Stimulated activated CD4-positive, alpha-beta T cell treated with anti-CD3 and anti-CD28 coated beads, Interleukin-12 subunit alpha, Interleukin-12 subunit beta, amount 100 ng/mL, for 4 hours (primary cell): ENCODE measurements at regions not wholly inside any gene's neighbourhood (a gene's known extent, or its start where the extent isn't known, plus 50 kb on each side); places are given as distances from the start of the nearest gene placed in this dataset.

Experiments
- DNase-seq: peaks from one replicate; pipeline ENCODE4 v3.0.0-alpha.2; 2020

DNA sequence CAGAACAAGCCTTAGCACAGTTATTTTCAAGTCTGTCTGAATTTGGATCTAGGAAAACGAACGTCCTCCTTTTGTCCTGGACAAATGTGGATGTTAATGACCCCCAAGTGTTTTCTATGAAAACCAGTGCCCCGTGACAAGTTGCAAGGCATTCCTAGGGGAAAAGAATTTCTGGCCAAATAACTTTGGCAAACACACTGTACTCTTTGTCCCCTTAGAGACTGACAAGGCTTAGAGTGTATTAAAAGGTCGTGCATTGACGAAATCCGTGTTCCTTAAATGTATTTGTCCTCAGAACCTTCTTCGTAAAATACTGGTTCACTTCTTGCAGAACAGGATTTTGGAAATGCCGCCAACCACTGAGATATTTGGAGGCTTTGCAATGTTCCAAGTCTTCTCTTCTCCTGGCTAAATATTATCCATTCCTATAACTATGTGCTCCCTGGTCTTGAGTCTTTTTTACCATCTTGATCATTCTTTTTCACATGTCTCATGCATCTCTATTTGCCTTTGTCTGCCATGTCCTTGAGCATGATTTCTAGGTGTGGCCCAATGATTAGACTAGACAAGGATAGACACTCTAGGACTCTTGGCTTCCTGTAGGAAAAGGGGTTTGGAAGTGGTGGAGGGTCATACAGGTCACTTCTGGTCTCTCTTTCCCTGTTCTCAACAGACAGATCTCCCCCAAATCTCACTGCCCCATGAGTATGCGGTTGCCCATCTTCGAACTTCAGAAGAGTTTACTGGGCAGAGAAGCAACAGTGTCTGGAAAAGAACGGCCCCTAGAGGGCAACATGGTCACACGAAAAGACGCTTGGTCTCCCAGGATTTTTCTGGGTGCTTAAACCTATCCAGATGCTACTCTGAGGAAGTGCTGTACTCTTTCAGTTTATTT, 117.5 kb downstream of the EDEM1 start:
- DNase-seq: peak; percentile 16

DNA sequence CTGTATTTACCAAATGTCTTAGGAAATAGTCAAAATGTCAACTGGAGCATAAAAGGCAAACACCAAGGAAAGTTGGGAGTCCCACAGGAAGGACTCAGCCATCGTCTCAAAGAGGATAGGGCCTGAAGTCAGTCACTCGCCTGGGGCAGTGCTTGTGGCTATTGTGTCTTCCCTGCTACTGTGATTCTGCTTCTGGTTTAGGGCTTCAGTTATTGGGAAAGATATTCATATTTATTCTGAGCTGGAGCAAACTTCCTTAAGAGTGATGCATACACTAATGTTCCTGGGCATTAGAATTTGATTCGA, 118.1 kb downstream of the EDEM1 start:
- DNase-seq: no peak

DNA sequence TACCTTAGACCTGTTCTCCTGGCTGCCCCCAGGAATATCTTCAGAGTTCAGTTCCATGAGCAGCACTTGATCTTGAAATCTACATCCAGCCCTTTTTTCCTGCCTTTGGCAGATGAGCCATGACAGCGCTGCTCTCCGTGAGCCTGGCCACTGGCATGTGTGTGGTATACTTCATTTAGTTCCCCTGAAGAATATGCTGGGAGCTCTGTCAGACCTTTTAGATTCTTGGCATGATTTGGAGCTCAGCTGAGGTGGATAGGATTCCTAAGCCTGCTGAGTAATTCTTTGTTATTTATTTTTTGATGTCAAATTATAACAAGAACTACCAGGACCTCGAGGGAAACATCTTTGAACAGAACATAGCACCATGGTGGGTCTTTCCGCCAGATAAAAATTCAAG, 121.7 kb downstream of the EDEM1 start:
- no peak for DNase-seq

DNA sequence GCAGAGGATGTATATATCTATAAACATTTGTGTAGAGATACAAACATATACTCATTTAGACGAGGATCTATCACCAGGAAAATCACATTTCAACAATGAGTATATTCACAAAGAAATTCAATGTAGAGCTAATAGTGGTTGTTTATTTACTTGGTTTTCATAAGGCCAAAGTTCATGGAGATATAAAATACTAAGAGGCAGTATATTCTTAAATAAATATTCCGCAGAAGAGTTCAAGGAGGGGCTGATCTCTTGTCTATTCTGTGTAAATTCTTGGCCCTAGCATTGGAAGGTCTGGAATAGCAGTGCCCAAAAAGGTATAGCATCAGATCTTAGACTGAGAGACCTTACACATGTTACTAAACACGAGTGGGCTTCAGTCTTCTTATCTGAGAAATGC, 122.1 kb downstream of the EDEM1 start:
- DNase-seq: no peak

DNA sequence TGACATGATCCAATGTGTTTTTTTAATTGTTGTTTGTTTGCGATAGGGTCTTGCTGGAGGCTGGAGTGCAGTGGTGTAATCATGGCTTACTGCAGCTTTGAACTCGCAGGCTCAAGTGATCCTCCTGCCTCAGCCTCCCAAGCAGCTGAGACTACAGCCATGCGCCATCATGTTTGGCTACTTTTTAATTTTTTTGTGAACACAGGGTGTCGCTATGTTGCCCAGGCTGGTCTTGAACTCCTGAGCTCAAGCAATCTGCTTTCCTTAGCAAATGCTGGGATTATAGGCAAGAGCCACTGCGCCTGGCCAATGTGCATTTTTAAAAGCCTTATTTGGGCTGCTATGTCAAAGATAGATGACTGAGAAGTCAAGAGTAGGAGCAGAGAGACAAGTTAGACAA, 123.0 kb downstream of the EDEM1 start:
- no peak for DNase-seq

DNA sequence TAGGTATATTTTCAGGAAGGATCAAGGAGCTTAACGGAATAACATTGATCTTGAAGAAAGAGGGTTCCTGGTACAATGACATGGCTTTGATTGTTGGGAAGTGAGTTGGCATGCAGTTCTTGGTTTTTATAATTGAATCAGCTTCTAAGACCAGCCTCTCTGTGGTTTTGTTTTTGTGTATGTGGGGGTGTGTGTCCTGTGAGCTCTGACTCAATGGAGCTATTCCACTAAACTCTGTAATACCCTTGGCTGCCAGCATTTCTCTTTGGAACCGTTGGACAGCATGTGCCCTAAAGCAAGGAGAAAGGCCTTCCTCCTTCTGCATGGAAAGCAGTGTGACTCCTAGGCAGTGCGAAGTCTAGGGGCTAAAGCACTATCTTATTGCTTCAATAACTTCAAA, 124.8 kb downstream of the EDEM1 start:
- DNase-seq: no peak

DNA sequence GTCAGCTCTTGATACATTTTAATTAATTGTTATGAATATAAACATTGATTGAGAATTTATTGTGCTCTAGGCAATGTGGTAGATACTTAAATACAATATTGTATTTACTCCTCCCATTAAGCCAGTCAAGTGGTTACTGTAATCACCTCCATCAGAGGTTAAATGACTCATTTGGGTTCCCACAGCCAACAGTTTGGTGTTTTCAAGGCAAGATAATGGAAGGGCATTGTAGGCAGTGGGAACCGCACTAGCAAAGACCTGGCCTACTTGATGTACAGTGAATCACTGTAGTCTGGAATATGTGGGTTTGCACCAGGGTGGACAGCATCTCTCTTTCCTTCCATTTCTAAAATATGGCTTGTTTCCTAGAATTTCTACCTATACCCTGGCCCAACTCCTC, 127.4 kb downstream of the EDEM1 start:
- no peak for DNase-seq

DNA sequence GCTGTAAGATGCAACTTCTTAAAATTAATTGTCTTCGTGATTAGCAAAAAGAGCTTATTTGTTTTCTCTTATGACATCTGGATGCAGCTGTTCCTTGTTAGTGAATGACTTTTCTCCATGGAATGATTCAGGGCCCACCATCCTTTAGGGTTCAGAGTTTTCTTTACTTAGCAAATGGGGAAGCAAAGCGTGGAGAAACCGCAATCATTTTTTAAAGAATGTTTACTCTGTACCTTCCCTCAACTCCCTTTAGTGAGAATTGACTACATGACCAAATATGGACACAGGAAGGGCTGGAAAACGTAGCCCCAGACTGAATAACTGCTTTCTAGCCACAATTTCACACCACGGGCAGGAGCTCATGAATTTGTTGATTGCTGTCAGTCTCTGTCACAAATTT, 130.1 kb downstream of the EDEM1 start:
- no peak for DNase-seq

DNA sequence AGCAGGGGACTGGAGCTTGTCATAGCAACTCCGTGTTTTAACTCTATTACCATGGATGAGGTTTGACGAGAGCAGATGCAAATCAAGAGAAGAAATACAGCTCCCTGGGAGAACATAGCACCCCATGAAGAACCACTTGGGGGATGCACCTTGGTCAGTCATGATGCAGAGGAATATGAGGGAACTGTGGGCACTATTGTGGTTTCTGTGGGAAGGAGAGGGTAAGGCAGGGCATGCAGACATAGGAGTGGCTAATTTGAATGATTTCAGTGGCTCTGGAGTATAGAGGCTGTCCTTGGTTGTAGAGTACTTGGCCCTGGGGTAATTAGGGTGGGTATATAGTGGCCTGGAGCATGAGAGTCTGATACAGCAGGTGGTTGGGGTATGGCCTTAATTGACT, 131.9 kb downstream of the EDEM1 start:
- DNase-seq: no peak

DNA sequence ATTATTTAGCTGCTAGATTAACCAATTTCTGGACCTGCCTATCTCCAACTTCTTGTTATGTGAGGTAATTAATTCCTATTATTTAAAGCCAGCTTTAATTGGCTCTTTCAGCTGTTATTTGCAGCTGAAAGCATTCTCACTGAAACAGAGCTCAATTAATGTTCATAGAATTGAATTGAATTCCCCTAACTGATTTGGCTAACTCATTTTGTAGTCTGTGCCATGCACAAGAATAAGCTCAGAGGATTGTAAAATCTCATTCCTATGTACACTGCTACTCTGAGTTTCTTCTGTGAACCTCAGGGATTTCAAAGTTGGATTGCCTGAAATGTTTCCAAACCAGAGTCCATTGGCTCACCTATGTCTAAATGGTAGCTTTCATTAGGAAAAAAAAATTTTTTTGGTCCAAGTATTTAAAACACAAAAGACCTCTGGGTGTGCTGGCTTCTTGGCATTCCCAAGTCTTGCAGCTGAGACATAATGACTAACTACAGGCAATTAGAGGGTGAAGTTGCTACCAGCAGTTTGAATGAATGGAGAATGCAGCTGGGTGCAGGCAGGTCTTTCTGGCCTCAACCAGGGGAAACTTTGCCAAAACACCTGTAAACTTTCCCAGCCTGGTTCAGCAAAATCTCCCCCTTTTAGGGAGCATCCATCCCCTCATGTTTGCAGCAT, 134.3 kb downstream of the EDEM1 start:
- no peak for DNase-seq

DNA sequence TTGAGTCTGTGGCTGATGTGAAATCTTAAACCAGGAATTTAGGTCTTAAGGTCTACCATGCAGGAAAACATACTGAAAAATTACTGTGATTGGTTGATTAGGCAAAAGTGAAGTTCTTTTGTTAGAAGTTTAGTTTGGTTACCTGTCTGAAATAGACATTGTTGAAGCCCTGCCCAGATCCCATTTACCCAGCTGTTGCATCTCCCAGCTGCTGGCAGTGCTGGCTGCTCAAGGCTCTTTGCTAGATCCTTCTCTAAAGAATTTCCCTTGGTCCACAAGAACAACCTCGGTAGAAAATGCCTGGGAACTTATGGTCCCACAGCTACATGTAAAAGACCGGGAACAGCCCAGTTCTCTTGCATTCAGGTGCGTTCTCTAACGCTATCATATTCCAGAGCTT, 137.3 kb downstream of the EDEM1 start:
- DNase-seq: no peak

DNA sequence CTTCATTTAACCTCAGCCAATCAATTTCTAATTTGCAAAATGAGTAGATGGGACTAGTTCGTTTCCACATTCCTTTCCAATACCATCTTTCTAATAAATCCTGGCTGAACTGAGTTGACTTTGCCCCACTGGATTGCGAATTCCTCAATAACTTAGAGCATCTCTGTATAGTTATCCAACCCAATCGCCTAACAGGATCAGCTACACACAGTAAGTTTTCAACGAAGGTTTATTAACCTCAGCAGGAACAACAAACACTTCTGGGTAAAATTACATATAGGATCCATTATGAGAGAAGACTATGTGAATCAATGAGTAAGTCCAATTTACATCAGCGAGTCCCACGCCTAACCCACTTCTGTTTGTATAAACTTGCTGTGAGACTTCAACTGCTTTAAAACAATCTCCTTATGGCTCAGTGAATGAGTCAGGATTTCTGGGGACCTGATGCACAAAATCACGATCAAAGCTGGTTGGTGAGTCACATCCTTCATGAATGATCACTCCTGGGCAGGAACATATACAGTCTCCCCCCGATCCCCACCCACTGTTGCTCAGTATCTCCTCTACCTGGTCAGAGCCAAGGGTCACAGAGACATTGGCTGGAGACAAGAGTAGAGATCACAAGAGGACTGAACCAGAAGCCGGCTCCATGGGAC, 142.8 kb downstream of the EDEM1 start:
- no peak for DNase-seq

DNA sequence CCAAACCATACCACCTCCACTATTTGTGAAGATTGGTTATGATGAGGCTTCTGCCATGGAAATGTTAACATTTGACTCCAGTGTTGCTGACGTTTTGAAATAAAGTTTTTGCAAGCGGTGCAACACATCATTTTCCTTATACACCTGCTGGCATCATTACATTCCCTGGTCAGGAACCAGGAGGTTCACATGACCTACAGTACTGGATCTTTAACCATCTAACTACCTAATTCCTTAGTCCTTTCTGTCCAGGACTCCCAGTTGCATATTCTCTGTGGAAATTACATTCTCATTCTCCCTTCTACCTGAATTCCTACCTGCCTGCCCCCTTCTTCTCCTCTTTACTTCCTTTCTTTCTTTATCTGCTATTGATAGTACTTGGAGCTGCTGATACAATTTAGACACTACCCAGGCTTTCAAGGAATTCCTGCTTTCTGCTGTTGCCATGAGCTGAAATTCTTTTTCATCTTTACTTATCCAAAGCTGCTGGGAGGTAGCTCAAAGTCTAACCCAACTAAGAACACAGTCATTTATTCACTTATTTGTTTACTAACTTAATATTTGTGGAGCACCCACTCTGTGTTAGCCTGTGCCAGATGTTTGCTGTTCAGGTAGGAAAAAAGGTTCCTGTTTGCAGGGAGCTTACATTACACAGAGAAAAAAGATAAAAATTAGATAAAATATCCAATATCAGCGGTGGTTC, 144.2 kb downstream of the EDEM1 start:
- DNase-seq: no peak

DNA sequence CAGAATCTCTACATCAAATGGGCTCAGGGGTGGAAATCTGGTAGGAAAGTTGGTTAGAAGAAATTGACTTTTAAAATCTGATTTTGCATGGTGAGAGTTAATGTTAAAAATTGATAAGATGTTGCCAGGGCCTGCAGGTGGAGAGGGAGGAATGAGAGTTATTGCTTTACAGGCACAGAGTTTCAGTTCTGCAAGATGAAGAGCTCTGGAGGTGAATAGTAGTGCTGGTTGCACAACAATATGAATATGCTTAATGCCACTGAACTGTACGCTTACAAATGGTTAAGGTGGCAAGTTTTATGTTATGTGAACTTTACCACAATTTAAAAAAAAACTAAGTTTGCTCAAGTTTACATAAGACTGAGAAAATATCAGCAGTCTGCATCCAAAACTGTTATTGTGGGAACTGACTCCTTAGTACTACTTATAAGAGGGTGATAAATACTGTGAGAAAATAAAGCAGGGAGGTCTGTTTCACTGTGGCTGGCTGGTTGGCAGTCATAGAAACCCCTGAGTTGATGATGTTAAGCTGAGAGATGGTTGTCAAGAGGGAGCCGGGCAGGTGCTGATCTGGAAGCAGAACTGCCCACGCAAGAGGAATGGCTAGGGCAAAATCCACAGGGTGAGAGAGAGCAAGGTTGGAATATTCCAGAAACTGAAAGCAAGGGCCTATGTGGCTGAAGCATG, 144.9 kb downstream of the EDEM1 start:
- DNase-seq: no peak

DNA sequence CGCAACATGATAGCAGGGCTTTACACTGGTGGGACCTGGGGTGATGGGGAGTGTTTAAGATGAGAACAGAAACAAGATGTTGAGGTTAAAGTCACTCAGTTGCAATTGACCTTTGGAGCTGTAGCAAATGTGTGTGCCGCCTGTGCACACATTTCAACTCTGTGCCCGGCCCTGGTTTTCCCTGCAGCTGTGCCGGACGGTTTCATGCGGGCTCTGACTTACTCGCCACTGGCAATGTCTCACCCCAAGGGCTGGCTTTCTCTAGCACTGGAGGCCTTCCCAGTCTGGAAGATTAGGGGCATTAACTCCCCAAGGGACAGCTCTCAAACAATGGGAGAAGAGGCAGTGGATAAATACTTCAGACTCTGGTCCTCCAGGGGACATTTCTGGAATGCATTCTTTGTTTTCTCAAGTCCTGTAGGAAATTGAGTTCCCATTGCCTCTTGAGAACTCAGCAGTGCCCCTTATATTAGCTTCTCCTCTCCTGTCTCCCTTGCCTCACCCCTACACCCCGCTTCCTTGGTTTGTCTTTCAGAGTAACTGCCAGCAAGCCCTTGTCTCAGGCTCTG, 152.5 kb downstream of the EDEM1 start:
- no peak for DNase-seq

DNA sequence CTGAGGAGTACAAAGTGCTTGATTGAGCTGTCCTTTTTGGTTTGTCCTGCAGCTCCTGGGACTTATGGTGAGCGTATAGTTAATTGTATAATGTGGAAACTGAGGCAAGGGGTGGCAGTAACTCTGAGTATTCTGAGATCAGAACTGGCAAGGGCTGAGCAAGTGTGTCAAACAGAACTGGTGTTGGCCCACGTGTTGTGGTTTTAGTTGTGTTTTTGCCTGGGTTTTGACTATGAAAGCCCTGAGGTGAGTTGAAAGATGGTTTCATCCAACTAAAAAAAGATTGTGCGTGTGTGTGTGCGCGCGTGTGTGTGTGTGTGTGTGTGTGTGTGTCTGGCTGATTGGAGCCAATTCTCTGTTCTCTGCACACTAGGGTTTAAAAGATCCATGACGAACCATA, 154.1 kb downstream of the EDEM1 start:
- DNase-seq: no peak

DNA sequence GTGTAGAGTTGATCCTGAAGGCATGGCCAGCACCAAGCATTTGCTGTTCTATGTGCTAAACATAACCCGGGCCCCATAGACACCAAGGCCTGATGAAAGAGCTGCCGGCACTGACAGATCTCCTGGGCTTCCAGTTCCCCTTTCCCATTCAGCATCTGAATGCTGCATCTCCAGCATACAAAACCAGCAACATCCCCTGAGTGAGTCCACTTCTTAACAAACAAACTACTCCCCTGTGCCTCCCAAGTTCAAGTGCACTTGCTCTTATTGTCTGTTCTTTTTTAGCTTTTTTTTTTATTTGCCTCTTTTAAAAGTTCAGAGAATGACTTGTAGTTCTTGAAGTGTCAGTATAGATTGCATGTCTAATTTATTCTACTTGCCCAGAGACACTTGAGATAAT, 156.0 kb downstream of the EDEM1 start:
- DNase-seq: no peak

DNA sequence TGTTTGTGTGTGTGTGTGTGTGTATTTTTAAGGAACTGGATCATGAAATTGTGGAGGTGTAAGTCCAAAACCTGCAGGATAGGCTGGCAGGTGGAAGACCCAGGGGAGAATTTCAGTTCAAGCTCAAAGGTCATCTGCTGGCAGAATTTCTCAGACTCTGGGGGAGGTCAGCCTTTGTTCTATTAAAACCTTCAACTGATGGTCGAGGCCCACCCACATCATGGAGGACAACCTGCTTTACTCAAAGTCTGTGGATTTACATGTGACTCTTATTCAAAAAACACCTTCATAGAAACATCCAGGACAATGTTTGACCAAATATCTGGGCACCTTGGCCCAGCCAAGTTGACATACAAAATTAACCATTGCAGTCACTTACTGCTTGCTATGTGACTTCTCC, 157.2 kb downstream of the EDEM1 start:
- no peak for DNase-seq

DNA sequence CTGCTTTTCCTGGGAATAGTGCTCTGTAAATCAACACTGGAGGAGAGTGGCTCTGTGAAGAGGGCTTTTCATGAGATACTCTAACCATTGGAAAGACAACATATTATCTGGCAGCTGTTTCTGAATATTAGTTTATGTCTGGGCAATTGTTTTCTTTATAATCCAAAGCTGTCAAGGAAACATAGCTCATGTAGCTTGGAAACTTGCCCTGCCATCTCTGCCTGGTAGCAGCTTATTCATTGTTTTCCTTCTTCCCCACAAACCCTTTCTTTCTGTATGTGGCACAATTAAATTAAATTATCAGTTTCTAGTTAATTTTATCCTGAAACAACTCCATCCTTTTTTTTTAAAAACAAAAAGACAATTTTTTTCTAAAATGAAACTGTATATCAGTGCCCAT, 160.0 kb downstream of the EDEM1 start:
- DNase-seq: no peak

DNA sequence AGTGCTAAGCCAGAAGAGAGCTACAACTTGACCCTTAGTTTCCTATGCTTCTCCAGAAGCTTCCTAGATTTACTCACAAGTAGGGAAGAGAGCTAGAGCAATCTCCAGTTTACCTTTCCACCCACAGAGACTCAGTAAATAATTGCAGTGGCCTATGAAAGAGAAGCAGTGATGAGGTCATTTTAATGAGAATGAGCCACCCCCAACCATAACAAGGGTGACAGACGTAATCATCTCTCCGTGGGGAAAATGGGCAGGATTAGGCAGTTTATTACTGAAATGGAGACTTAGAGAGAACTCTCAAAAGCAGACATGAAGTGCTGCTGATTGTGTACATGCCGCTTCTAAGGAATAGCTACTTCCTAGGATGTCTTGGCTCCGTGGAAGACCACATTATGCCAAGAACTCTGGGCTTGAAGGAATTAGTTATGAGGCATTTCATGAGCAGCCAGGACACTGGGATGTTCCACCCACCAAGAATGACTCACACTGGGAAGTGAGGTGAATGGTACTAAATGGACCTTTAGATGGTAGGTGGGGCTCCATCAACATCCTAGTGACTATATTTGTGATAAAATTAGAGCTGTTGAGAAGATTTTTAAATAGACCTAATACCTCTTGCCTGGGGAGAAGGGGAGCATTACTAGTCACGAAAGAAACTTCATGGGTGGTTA, 160.9 kb downstream of the EDEM1 start:
- no peak for DNase-seq

DNA sequence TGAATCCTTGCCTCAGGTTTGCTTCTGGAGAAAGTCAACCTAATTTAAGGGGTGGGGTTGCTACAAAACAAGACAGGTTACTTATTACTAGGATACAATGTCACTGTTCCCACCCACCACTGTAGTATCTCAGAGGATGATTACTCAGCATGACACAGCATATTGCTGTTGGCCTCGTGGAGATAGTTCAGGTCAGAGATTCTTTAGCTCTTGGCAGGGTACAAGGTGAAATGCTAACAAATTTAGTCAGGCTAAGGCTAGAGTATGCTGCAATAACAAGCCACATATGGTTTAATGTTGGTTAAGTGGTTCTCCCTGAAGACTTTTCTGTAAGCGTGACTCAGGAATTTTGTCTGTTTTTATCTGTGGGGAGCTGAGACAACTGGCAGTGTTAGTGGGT, 161.8 kb downstream of the EDEM1 start:
- no peak for DNase-seq

DNA sequence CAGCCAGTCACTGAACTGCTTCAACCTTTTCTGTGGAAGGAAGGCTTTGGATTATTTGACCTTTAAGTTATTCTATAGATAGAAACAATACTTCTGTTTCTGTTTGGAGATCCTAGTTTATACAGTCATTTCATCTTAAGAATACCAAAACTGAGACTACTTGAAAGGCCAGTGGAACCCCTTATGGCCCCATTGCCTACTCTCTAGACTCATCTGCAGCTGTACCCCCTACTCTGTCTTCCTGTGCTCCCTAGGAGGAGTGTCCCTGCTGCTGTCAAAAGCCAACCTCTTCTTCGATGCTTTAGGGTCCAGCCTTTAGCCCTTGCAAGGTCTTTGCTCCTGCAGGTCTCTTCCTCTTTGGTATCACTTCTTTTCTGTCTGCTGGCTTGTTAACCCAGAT, 169.6 kb downstream of the EDEM1 start:
- DNase-seq: no peak
